Stimulated activated CD4-positive, alpha-beta T cell treated with anti-CD3 and anti-CD28 coated beads, Interleukin-2, amount 100 ng/mL, for 48 hours (primary cell): ENCODE measurements at regions not wholly inside any gene's neighbourhood (a gene's known extent, or its start where the extent isn't known, plus 50 kb on each side); places are given as distances from the start of the nearest gene placed in this dataset.
"Not testable (repeated sequence)": the region's sequence is repeated elsewhere in the genome, so short reads cannot be mapped to it uniquely, and the experiment has no call there.

Experiments
- DNase-seq, 2 donors: peaks; one replicate each; pipeline ENCODE4 v3.0.0-alpha.2; 2020

DNA sequence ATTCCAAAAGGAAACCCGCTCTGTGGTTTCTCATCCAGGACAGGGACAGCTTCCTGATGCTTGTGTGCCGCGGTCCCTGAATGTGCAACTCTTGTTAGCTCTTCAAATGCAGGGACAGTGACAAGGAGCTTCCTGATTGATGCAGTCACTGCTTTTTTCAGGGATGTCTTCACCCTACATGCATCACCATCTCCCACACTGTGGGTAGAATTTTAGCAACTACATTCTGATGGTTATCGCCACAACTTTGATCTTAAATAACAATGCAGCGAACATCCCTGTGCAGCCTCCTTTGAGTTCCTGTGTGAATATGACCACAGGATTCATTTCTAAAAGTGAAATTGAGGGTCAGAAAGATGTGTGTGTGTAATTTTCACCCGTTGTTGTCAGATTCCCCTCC, 115.0 kb downstream of the GGTLC2 start:
- DNase-seq, result no peak

DNA sequence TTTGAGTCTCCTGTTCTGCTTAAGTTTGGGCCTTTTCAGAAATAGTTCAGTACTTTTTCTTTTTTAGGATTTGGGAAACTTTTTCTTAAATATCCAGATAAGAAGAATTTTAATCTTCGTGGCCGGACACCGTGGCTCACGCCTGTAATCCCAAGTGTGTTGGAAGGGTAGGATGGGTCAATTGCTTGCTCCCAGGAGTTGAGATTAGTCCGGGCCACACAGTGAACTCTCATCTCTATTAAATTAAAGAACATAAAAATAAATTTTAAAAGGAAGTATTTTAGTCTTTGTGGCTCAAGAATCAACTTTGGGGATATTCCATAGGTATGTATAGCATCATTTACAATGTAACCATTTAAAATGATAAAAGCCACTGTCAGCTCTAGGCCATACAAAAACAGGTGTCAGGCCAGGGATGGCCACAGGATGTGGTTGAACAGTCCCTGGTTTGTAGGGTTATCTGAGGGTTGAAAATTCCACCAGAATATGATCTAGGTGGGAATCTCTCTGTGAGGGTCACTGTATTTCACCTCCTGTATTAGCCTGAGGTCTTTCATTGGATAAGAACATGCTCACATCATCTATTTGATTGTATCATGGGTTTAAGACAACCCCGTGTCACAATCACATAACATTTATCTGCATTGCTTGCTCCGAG, 115.6 kb downstream of the GGTLC2 start:
- no peak for DNase-seq

DNA sequence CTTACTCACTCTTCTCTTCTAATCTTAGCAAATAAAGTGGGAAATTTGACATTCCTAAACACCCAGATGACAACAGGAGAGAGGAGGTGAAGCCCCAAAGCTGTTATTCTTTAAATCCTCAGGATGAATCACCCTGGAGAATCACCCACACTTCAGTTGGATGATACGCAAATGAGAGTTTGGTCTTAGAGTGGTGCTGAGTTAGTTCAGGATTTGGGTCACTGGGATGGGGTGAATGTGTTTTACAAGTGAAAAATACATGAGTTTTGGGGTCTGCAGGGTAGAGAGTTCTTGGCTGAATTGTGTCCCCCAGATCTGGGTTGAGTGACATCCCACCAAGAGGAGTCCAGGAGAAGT, 117.2 kb downstream of the GGTLC2 start:
- DNase-seq, result no peak

DNA sequence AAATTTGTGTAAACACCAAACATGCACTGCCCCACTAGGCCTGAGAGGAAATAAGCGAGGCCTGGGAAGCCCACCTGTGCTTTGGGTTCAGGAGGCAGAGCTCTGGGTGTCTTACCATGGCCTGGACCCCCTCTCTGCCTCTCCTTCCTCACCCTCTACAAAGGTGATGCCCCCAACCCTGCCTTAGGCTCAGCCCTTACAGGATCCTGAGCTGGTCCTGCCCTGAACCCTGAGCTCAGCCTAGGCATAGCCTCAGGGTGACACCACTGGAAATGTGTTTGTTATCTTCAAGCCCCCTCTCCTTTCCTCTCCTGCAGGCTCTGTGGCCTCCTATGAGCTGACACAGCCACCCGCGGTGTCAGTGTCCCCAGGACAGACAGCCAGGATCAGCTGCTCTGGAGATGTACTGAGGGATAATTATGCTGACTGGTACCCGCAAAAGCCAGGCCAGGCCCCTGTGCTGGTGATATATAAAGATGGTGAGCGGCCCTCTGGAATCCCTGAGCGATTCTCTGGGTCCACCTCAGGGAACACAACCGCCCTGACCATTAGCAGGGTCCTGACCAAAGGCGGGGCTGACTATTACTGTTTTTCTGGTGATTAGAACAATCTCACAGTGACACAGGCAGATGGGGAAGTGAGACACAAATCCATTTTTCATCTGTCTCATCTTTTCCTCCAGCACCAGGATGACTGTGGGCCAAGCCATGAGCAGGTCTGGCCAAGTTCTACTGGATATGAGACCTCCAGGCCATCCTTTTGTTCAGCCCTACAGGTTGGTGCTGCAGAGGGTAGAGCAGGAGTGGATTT, 117.8 kb downstream of the GGTLC2 start:
- DNase-seq, result no peak

DNA sequence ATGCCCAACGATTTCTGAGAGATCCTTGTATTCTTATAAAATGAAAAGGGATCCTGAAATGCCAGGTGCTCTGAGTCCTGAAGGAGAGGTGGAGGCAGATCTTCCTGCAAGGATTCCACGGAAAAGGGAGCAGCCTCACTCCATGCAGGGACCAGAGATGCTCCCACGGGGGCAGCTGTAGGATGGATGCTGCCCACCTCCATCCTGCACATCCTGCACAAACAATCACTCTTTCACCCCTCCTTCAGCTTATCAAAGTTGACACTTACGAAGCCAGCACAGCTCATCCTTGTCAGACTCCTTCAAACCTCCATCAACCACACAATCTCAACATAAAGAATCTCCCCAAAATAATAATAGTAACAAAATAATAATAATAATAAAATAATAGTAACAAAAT, 119.1 kb downstream of the GGTLC2 start:
- DNase-seq, result no peak

GRCh38 chr22:22764085-22764484, 119.7 kb downstream of the GGTLC2 start:
- no peak for DNase-seq

DNA sequence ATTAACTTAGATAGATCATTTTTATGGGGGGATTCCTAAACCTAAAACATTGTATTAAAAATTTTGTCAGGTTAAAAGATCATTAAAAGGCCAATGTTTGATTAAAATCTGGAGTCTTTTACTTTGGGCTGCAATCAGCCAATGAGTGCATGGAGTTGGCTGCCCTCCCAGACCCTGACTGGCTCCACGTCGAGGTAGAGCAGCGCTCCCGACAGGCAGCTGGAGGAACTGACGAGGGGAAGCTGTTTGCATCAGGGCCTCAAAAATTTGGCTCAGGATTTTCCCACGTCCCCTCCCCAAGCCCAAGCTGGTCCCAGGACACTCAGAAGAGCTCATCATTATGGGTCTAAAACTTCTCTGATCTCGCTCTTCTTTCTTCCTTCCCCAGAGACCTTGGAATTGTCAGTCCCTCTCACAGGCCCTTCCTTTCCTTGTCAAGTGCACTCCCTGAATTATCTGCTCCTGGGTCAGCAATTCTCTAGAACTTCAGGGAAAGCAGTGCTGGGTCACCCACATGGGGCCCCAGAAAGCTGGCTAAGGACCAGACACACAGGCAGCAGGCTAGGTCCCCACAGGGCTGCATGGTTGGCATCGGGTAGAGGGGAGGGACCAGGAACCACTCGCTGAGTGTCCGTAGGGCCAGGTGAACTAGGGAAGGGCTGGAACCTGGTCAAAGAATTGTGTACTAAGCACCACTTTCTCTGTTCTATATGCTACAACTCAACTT, 119.6 kb upstream of the IGLL5 start:
- DNase-seq, result no peak

- no peak for DNase-seq
Measured at GRCh38 chr22:22768885-22769284, 118.7 kb upstream of the IGLL5 start.

DNA sequence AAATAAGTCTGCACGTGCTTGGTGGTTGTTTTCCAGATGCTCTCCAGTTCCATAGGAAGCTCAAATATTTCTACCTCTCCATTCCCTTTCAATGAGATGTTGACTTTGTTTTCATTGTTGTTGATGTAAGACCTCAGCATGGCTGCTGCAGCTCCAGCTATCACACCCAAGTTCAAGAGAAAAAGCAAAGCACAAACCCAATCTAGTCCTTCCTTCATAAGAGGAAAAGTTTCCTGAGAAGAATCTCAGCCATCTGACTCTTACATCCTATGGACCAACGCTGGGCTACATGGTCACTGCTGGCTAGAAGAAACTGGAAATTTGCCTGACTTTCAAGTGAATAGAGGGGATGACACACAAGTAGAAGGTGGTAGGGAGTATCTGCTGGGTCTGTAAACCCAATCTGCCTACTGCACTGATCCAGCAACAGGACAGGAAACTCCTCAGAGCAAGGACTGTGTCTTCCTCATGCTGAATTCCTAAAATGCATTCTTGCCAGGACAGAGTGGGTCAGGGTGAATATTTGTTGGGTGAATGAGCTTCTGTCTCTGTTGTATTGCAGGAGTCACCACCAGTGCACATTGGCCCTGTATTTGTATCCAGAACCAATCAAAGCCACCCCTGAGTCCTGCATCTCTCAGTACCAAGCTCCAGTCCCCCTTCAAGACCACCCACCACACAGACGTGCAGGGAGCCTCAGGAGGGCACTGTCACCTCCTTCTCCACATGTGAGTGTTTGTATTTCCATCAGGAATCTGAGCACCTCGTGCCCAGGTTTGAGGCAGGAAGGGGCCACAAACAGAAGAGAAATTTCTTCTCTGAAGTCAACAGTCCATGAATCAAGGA, 118.0 kb upstream of the IGLL5 start:
- DNase-seq, result no peak

DNA sequence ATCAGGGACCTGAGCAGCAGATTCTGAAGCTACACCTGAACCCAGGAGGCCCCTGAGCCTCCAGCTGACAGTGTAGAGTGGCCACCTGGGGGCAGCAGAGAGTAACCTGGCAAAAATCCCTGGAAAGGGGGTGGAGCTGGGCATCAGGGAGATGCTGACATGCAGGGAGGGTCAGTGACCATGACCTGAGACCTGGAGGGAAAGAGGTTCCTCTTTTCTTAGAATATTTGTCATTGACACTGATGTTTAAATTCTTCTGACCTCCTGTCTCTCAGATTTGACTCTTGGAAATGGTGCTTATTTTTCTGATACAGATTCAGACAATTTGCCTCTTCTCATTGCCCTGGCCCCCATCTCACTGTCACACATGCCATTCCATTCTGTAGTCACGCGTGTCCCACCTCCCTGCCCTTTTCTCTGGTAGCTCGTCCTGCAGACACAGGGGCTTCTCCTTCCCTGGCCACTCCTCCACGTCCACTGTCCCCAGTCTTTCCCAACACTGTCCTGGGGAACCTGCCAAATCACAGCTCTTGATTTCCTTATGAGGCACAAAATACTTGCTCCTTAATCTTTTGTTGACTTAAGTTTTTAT, 117.2 kb upstream of the IGLL5 start:
- DNase-seq, result peak; percentile 47 to 53

GRCh38 chr22:22770881-22771280, 116.7 kb upstream of the IGLL5 start:
- no peak for DNase-seq

DNA sequence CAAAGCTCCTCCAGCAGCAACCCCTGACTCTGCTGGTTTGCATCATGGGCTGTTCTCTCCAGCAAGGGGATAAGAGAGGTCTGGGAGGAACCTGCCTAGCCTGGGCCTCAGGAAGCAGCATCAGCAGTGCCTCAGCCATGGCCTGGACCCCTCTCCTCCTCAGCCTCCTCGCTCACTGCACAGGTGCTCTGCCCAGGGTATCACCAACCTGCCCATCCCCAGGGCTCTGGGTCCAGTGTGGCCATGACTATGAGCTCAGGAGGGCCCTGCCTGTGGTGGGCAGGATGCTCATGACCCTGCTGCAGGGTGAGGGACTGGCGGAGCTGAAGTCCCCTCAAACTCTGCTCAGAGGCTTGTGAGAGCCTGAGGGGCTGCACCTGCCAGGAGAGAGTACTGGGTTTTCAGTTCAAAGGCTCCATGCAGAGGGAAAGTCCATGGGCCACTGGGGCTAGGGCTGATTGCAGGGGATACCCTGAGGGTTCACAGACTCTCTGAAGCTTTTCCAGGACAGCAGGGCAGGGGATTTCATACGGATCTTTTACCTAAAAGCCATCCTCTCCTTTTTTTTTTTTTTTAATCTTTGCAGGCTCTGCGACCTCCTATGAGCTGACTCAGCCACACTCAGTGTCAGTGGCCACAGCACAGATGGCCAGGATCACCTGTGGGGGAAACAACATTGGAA, 115.8 kb upstream of the IGLL5 start:
- DNase-seq, result no peak

- no peak for DNase-seq
Measured at GRCh38 chr22:22772396-22772795, 115.2 kb upstream of the IGLL5 start.

GRCh38 chr22:22772883-22773282, 114.7 kb upstream of the IGLL5 start:
- DNase-seq, result no peak

DNA sequence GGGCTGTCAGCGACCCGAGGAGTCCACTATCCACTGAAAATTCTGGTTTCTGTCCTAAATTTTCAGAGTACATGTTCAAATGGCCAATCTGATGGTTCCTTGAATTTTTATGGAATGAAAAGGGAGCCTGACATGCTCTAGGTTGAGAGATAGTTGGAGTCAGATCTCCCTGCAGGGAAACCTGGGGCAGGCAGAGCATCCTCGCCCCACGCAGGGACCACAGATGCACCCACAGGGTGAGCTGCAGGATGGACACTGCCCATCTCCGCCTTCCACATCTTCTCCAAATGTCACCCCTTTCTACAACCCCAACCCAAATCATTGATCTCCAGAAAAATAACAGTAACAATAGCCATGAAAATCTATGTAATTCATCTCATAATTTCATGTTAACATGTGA, 114.2 kb upstream of the IGLL5 start:
- DNase-seq, result no peak

DNA sequence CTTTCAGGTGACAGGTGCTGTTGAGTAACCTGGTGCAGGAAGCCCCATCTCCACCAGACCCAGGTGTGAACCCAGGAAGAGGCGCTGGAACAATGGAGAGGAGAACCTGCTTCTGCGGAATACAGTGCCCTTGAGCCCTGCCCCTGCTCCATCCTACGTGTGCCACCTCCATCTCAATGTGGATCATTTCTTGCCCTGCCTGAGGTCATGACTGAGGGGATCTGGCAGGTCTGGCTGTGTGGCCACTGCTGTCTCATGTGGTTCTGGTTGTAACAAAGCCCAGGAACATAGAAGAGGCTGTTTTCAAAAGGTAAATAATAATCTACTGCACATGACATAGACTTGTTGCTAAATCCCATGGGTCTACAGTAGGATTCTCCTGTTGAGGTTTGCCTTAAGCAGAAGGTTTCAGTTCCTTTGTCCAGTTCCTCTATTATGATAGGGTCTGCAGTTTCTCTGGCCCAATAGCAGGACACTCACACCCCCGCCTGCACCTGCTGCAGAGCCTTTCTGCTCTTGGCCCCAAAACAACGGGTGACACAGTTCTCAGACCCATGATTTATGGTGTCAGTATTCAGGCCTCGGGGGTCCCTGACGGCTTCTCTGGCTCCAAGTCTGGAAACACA, 113.5 kb upstream of the IGLL5 start:
- DNase-seq, result no peak

DNA sequence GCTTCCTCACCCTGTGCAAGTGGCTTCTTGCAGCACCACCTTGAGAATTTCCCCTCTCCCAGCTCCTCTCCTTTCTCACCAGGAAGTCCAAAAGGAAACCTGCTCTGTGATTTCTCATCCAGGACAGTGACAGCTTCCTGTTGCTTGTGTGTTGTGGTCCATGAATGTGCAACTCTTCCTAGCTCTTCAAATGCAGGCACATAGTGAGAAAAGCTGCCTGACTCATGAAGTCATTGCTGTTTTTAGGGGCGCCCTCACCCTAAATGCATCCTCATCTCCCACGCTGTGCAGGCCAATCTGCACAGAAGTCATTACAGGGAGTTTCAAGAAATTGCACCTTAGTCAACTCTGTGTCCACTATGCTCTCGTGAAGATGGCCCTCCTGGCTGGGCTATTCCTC, 112.9 kb upstream of the IGLL5 start:
- DNase-seq, result not testable (repeated sequence)

DNA sequence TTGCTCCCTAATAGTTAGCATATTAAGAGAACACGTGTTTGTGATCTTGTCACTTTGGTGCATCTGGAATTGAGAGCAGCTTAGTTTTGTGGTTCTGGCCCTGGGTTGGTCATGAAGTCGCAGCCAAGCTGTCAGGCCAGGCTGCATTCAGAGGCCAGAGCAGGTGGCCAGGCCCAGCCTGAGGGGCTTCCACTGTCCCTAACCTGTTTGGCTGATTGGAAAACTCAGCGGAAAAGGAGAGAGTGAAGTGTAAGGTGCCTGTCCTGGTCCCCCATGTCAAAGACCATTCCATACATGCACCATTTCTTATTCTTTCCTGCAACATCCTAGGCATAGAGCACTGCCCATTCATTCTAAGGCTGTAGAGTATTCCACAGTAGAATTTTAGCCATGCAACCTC, 111.5 kb upstream of the IGLL5 start:
- no peak for DNase-seq

DNA sequence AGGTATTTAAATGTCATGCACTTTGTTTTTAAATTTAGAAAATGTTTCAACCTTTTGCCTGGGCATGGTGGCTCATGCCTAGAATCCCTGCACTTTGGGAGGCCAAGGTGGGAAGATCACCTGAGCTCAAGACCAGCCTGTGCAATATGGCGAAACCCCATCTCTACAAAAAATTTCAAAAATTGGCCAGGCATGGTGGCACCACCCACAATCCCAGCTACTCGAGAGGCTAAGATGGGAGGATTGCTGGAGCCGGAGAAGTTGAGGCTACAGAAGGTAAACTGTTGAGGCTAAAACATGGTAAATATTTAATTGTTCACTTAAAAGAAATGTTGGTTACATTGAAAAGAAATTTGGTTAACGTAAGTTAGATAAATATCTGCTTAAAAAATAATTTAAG, 108.4 kb upstream of the IGLL5 start:
- no peak for DNase-seq

DNA sequence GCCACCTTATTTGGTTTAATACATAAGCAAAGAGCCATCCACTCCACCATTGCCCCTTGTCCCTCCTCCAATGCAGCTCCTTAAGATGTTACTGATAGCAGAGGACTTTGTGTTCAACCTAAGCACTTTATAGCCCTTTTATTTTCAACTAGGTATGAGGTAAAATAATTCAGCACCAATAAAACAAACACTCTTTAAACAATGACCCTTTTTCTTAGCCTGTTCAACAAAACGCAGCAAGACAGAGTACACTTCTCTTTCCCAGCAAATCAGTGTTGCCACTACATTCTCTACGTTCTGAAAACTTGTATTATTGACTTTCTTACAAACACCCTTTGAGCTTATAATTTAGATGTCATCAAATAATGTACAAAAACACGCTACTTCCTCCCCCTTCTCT, 104.0 kb upstream of the IGLL5 start:
- DNase-seq, result no peak

GRCh38 chr22:22784249-22785039, 103.2 kb upstream of the IGLL5 start:
- no peak for DNase-seq
